Stimulated activated naive CD8-positive, alpha-beta T cell treated with anti-CD3 and anti-CD28 coated beads, Interleukin-15, Interleukin-2, amounts not matched to agents 100 ng/mL and 50 ng/mL, for 24 hours (primary cell): ENCODE measurements at regions not wholly inside any gene's neighbourhood (a gene's known extent, or its start where the extent isn't known, plus 50 kb on each side); places are given as distances from the start of the nearest gene placed in this dataset.
A peak's percentile ranks its signal among the peaks of the same experiment; 100 is the strongest.

Source experiments
- H3K27ac Mint-ChIP-seq: one replicate; pipeline ENCODE4 v1.8.0; 2021; ENCODE audit warnings: mild to moderate bottlenecking, mixed read lengths
- H3K27me3 Mint-ChIP-seq: one replicate; pipeline ENCODE4 v1.8.0; 2021; ENCODE audit warnings: mixed read lengths
- H3K36me3 Mint-ChIP-seq: one replicate; pipeline ENCODE4 v1.8.0; 2021; ENCODE audit warnings: low read depth, mixed read lengths
- H3K4me1 Mint-ChIP-seq: one replicate; pipeline ENCODE4 v1.8.0; 2021; ENCODE audit warnings: low read depth, mixed read lengths
- H3K4me3 Mint-ChIP-seq: one replicate; pipeline ENCODE4 v1.8.0; 2021; ENCODE audit warnings: mild to moderate bottlenecking, mixed read lengths
- H3K9me3 Mint-ChIP-seq: one replicate; pipeline ENCODE4 v1.8.0; 2021; ENCODE audit warnings: mixed read lengths

GRCh38 chr1:112040891-112041740 is 51.6 kb upstream of the KCND3 start:
- H3K27ac Mint-ChIP-seq = no peak overlapping the region
- H3K27me3 Mint-ChIP-seq = peaks cover 13% of the 10 kb centered on the region
- H3K36me3 Mint-ChIP-seq = no peaks in the 10 kb centered on the region
- no peaks in the 10 kb centered on the region for H3K9me3 Mint-ChIP-seq
- no peaks in the 10 kb centered on the region for H3K4me1 Mint-ChIP-seq
- no peak overlapping the region for H3K4me3 Mint-ChIP-seq

- no peaks in the 10 kb centered on the region for H3K9me3 Mint-ChIP-seq
- H3K4me1 Mint-ChIP-seq = no peaks in the 10 kb centered on the region
- no peak overlapping the region for H3K4me3 Mint-ChIP-seq
- peaks cover 3% of the 10 kb centered on the region for H3K27me3 Mint-ChIP-seq
- no peaks in the 10 kb centered on the region for H3K36me3 Mint-ChIP-seq
- H3K27ac Mint-ChIP-seq = no peak overlapping the region
These were observed 54.4 kb upstream of the KCND3 start for GRCh38 chr1:112043901-112044300.

GRCh38 chr1:112044745-112045144 is 55.3 kb upstream of the KCND3 start:
- H3K4me3 Mint-ChIP-seq = no peak overlapping the region
- no peak overlapping the region for H3K27ac Mint-ChIP-seq
- no peaks in the 10 kb centered on the region for H3K9me3 Mint-ChIP-seq
- H3K4me1 Mint-ChIP-seq = no peaks in the 10 kb centered on the region
- no peaks in the 10 kb centered on the region for H3K36me3 Mint-ChIP-seq
- peaks cover 3% of the 10 kb centered on the region for H3K27me3 Mint-ChIP-seq

- Mint-ChIP-seq H3K9me3 (no peaks in the 10 kb centered on the region), H3K27me3 (peaks cover 8% of the 10 kb centered on the region), H3K27ac (no peak overlapping the region), H3K36me3 (no peaks in the 10 kb centered on the region), H3K4me3 (no peak overlapping the region), H3K4me1 (no peaks in the 10 kb centered on the region)
These were observed 57.2 kb upstream of the KCND3 start for GRCh38 chr1:112046630-112047029.

- no peaks in the 10 kb centered on the region for H3K36me3 Mint-ChIP-seq
- H3K27me3 Mint-ChIP-seq = peaks cover 8% of the 10 kb centered on the region
- no peak overlapping the region for H3K27ac Mint-ChIP-seq
- H3K4me1 Mint-ChIP-seq = no peaks in the 10 kb centered on the region
- H3K9me3 Mint-ChIP-seq = no peaks in the 10 kb centered on the region
- no peak overlapping the region for H3K4me3 Mint-ChIP-seq
These were observed 59.0 kb upstream of the KCND3 start for GRCh38 chr1:112048421-112048820.

DNA sequence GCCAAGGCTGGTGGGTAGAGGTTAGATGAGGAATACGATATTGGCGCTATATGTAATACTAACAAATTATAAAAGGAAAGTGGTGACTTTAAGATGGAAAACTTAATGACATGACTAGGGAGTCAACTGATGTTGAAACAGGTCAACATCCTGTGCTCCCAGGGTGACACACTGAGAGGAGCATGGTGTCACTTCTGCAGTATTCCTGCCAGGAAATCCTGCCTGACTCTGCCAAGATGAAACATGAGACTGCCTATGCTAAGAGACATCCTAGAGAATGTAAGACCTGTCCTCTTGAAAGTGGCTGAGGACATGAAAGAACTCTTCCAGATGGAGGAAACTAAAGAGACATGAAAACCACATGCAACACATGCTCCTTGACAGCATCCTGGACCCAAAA is 65.0 kb upstream of the KCND3 start:
- peaks cover 15% of the 10 kb centered on the region for H3K27me3 Mint-ChIP-seq
- H3K4me1 Mint-ChIP-seq = no peaks in the 10 kb centered on the region
- no peaks in the 10 kb centered on the region for H3K36me3 Mint-ChIP-seq
- H3K27ac Mint-ChIP-seq = no peak overlapping the region
- no peaks in the 10 kb centered on the region for H3K9me3 Mint-ChIP-seq
- no peak overlapping the region for H3K4me3 Mint-ChIP-seq

- Mint-ChIP-seq H3K9me3 (no peaks in the 10 kb centered on the region), H3K27ac (no peak overlapping the region), H3K27me3 (peaks cover 10% of the 10 kb centered on the region), H3K36me3 (no peaks in the 10 kb centered on the region), H3K4me3 (no peak overlapping the region), H3K4me1 (no peaks in the 10 kb centered on the region)
These were observed 66.9 kb upstream of the KCND3 start for GRCh38 chr1:112056354-112056753.

DNA sequence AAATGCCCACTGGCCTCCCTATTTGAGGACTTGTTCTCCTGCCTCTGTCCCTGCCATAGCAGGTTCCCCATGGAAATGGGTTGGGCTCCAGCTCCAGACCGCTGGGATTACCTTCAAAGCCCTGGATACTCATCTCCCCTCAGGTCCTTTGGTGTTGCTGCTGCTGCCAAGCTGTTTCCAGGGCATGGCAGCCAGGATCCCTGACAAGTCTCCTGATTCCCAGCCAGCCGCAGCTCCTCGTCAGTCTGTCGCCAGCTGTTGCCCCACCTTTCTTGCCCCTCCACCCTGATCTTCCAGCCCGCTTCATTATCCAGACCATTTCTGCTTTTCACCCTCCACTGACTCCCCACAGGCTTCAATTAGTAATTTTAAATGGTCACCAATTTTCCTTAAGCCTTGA is 68.3 kb upstream of the KCND3 start:
- Mint-ChIP-seq H3K36me3 (no peaks in the 10 kb centered on the region), H3K9me3 (no peaks in the 10 kb centered on the region), H3K27me3 (peaks cover 14% of the 10 kb centered on the region), H3K4me1 (no peaks in the 10 kb centered on the region), H3K27ac (no peak overlapping the region), H3K4me3 (no peak overlapping the region)

DNA sequence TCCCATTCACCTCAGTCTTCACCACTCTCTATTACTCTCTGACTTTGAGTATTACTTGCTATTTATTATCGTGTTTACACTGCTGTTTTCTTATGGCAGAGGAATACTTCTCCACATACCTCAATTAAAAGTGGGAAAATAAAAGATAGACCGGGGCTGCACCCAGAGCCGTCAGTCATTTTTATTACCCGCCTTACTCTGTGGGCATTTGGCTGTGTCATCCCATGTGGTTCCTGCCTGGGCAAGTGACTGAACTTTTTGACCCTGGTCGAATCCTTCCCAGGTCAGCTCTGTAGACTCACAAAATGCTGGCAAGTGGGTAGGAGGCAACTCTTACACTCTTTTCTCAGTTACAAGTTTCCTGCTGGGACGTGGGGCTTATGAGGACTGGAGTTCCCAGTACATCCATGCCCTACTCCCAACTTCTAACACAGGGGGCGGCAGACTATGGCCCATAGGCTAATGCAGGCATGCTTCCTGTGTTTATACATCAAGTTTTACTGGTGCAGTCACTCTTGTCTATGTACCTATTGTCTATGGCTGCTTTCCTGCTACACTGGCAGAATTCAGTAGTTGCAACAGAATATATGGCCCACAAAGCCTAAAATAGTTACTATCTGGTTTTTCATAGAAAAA is 69.5 kb upstream of the KCND3 start:
- no peaks in the 10 kb centered on the region for H3K9me3 Mint-ChIP-seq
- H3K4me1 Mint-ChIP-seq = no peaks in the 10 kb centered on the region
- no peak overlapping the region for H3K27ac Mint-ChIP-seq
- no peaks in the 10 kb centered on the region for H3K36me3 Mint-ChIP-seq
- H3K4me3 Mint-ChIP-seq = no peak overlapping the region
- peaks cover 18% of the 10 kb centered on the region for H3K27me3 Mint-ChIP-seq

- no peaks in the 10 kb centered on the region for H3K36me3 Mint-ChIP-seq
- H3K27ac Mint-ChIP-seq = no peak overlapping the region
- H3K9me3 Mint-ChIP-seq = no peaks in the 10 kb centered on the region
- H3K27me3 Mint-ChIP-seq = peaks cover 12% of the 10 kb centered on the region
- H3K4me1 Mint-ChIP-seq = no peaks in the 10 kb centered on the region
- H3K4me3 Mint-ChIP-seq = no peak overlapping the region
These were observed 70.2 kb upstream of the KCND3 start for GRCh38 chr1:112059679-112060078.

- Mint-ChIP-seq H3K4me1 (no peaks in the 10 kb centered on the region), H3K9me3 (no peaks in the 10 kb centered on the region), H3K4me3 (no peak overlapping the region), H3K36me3 (no peaks in the 10 kb centered on the region), H3K27me3 (peaks cover 18% of the 10 kb centered on the region), H3K27ac (no peak overlapping the region)
These were observed 70.8 kb upstream of the KCND3 start for GRCh38 chr1:112060261-112060660.

DNA sequence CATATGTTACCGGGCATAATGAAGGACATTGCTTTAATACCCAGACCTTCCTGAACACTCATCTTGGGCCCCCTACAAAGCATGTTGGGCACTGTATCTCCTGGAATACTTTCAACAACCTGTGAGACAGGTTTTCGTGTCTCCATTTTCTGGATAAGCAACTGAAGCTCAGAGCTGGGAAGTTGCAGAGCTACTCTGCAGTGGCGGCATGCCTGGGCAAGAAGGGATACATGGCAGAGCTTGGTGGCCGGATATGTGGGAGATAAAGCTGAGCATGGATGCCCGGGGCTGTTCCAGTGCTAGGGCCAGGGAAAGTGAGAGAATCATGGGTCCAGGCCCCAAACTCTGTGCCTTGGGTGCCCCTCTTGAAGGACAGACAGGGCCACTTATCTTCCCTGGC is 71.6 kb upstream of the KCND3 start:
- Mint-ChIP-seq H3K4me3 (no peak overlapping the region), H3K4me1 (no peaks in the 10 kb centered on the region), H3K9me3 (no peaks in the 10 kb centered on the region), H3K27ac (no peak overlapping the region), H3K27me3 (peaks cover 26% of the 10 kb centered on the region), H3K36me3 (no peaks in the 10 kb centered on the region)

DNA sequence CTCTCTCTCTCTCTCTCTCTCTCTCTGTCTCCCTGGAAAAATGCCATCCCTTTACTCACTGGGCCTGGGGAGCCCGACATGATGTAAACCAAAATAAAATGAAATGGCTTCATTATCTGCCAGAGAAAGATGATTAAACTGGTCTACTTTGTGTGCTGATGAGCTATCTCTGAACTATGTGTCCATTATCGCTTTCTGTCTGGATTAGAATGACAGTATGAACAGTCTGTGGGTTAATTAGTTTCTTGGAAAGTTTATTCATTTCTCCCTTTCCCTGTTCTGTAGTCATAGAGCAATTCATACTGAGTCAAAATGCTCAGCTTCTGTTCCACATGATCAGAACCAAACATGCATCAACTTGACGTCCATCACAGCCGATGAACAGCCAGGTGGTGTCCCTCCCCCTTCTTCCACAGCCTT is 72.4 kb upstream of the KCND3 start:
- Mint-ChIP-seq H3K36me3 (no peaks in the 10 kb centered on the region), H3K27me3 (peaks cover 22% of the 10 kb centered on the region), H3K9me3 (no peaks in the 10 kb centered on the region), H3K4me3 (no peak overlapping the region), H3K4me1 (no peaks in the 10 kb centered on the region), H3K27ac (peak overlapping the region; percentile 11)

DNA sequence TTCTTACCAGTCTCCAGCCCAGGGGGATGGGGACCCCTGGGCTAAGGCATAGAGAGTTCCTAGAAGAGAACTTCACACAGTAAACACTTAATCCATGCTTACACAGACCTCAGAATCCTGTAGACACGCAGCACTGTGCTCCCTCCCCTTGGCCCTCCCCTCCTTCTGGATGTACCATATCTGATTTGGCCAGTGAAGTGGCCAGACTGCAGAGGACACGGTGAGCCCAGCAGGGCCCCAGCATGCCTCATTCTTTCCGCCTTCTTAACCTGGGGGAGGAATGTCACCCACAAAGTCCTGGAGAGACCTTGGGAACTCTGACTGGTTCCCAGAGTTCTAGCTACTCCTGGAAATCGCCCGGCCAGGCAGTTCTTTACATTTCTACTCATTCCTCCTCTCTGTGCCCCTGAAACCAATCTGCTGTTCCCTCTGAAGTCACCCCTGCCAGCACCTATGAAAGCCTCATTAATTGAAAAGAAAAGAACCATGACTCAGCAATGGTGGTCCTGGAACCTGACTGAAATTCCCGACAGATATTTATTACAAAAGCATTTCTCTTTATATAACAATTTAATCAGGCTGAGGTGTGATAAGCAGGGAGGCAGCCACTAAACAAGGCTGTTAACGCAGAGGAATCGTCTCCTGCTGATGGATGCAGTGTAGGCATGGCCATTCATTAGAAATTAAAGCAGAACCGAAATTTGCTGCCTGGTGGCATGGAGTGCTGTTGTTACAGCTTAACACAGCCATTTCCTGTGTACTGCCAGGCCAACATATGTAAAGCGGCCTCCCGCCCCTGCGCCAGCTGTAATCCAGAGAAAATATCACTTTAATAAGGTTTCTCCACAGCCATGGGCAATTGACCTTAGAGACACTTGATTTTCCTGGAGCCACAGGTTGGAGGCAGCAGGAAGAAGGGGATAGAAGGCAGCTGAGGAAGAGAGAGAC is 74.6 kb upstream of the KCND3 start:
- Mint-ChIP-seq H3K9me3 (no peaks in the 10 kb centered on the region), H3K4me3 (no peak overlapping the region), H3K4me1 (no peaks in the 10 kb centered on the region), H3K36me3 (no peaks in the 10 kb centered on the region), H3K27me3 (peaks cover 22% of the 10 kb centered on the region), H3K27ac (no peak overlapping the region)

- no peaks in the 10 kb centered on the region for H3K4me1 Mint-ChIP-seq
These were observed 78.5 kb upstream of the KCND3 start for GRCh38 chr1:112067989-112068388.

More at GRCh38 chr1:112067989-112068388, 78.5 kb upstream of the KCND3 start:
- Mint-ChIP-seq H3K4me3 (no peak overlapping the region), H3K27me3 (peaks cover 37% of the 10 kb centered on the region), H3K9me3 (no peaks in the 10 kb centered on the region), H3K27ac (no peak overlapping the region), H3K36me3 (no peaks in the 10 kb centered on the region)
